Endothelial cell (in vitro differentiated cells): ENCODE measurements at regions not wholly inside any gene's neighbourhood (a gene's known extent, or its start where the extent isn't known, plus 50 kb on each side); places are given as distances from the start of the nearest gene placed in this dataset.
"Not testable (repeated sequence)": the region's sequence is repeated elsewhere in the genome, so short reads cannot be mapped to it uniquely, and the experiment has no call there.

ENCODE experiments used
- DNase-seq: peaks from one replicate; pipeline ENCODE4 v3.0.0; 2021; ENCODE audit warnings: low spot score
- H3K27ac Mint-ChIP-seq: one replicate; pipeline ENCODE4 v1.8.0; 2021; ENCODE audit warnings: mixed read lengths, inconsistent platforms; ENCODE audit not compliant: unreplicated experiment
- H3K27me3 Mint-ChIP-seq: one replicate; pipeline ENCODE4 v1.8.0; 2021; ENCODE audit warnings: mild to moderate bottlenecking, moderate library complexity, mixed read lengths, inconsistent platforms; ENCODE audit not compliant: unreplicated experiment
- H3K36me3 Mint-ChIP-seq: one replicate; pipeline ENCODE4 v1.8.0; 2021; ENCODE audit warnings: mild to moderate bottlenecking, low read depth, mixed read lengths, inconsistent platforms; ENCODE audit not compliant: unreplicated experiment
- H3K4me1 Mint-ChIP-seq: one replicate; pipeline ENCODE4 v1.8.0; 2021; ENCODE audit warnings: mild to moderate bottlenecking, mixed read lengths, inconsistent platforms; ENCODE audit not compliant: unreplicated experiment
- H3K4me3 Mint-ChIP-seq: one replicate; pipeline ENCODE4 v1.8.0; 2021; ENCODE audit warnings: mild to moderate bottlenecking, mixed read lengths, inconsistent platforms; ENCODE audit not compliant: unreplicated experiment
- H3K9me3 Mint-ChIP-seq: one replicate; pipeline ENCODE4 v1.8.0; 2021; ENCODE audit warnings: mixed read lengths, inconsistent platforms; ENCODE audit not compliant: unreplicated experiment
- TF ChIP-seq, protein P1 (sequence below): fragments of 200-600 bp; sonication (generic); IDR thresholded peaks from one replicate; pipeline ENCODE4 v1.5.0; 2021; ENCODE audit warnings: antibody characterized with exemption; ENCODE audit not compliant: unreplicated experiment

DNA sequence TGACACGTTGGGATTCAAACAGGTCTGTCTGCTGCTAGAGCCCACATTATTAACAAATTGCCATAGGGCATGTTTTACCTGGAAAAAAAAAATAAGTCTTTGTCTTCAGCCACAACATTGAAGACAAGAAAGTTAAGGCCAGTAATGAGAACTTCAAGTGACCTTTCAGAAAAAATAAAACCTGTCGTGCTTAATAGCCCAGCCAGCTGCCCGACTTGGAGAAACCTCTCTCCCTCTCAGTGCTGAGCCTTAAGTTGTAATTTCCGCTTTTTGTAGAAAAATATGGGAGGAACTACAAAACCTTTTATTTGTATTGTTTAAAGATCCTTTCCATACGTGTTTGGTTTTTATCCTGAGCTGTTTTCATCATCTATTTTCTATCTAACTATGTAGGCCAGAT, 454.3 kb upstream of the SLITRK6 start:
- H3K27me3 Mint-ChIP-seq, H3K4me3 Mint-ChIP-seq, H3K36me3 Mint-ChIP-seq, H3K27ac Mint-ChIP-seq, H3K4me1 Mint-ChIP-seq, H3K9me3 Mint-ChIP-seq, DNase-seq: not testable (repeated sequence)

DNA sequence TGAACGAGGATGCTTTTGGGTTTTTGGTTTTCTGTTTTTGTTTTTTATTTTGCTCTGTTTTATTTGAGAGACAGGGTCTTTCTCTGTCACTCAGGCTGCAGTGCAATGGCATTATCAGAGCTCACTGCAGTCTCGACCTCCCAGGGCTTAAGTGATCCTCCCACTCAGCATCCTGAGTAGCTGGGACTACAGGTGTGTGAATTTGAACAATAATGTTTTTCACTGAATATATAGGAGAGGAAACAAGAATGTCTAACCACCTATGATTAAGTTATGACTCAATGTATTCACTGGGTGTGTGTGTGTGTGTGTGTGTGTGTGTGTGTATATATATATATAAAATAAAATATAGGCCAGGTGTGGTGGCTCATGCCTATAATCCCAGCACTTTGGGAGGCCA, 456.6 kb upstream of the SLITRK6 start:
- H3K27ac Mint-ChIP-seq, DNase-seq, H3K9me3 Mint-ChIP-seq, H3K4me3 Mint-ChIP-seq, H3K4me1 Mint-ChIP-seq, H3K27me3 Mint-ChIP-seq, H3K36me3 Mint-ChIP-seq: not testable (repeated sequence)

DNA sequence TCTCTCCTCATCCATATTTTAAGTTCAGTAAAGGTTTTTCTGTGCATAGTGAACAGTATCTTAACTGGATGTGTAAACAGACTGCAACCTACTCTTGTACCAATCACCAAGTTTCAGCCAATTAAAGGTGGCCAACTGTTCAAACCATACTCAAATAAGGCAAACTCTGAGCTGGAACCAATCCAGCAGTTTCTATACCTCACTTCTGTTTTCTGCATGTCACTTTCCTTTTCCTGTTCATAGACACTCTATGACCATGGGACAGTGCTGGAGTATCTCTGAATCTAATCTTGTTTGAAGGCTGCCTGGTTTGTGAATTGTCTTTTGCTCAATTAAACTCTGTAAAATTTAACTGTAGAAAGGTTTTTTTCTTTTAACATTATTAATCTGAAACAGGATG, 470.3 kb upstream of the SLITRK6 start:
- H3K36me3 Mint-ChIP-seq: no peaks in the 10 kb centered on the region
- TF ChIP-seq, protein P1, sequence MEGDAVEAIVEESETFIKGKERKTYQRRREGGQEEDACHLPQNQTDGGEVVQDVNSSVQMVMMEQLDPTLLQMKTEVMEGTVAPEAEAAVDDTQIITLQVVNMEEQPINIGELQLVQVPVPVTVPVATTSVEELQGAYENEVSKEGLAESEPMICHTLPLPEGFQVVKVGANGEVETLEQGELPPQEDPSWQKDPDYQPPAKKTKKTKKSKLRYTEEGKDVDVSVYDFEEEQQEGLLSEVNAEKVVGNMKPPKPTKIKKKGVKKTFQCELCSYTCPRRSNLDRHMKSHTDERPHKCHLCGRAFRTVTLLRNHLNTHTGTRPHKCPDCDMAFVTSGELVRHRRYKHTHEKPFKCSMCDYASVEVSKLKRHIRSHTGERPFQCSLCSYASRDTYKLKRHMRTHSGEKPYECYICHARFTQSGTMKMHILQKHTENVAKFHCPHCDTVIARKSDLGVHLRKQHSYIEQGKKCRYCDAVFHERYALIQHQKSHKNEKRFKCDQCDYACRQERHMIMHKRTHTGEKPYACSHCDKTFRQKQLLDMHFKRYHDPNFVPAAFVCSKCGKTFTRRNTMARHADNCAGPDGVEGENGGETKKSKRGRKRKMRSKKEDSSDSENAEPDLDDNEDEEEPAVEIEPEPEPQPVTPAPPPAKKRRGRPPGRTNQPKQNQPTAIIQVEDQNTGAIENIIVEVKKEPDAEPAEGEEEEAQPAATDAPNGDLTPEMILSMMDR: no peak
- no peaks in the 10 kb centered on the region for H3K27me3 Mint-ChIP-seq
- H3K9me3 Mint-ChIP-seq: no peaks in the 10 kb centered on the region
- no peak for DNase-seq
- no peaks in the 10 kb centered on the region for H3K4me1 Mint-ChIP-seq
- no peak overlapping the region for H3K4me3 Mint-ChIP-seq
- no peak overlapping the region for H3K27ac Mint-ChIP-seq

DNA sequence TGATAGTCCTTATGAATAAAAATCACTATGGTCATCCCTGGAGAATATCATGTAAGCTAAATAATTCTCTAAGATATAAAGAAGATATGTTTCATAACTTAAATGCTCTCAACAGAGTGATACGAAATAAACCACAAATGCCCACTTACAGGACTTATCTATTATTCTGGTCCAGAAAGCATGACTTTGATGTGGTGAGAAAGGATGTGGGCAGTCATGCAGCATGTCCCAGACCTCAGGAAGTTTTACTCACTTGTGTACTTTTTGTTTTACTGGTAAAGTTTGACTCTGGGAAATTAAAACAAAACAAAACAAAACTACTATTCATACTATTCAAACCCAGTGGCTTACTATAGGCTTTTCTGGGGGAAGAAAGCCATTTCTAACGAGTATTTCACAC, 483.2 kb upstream of the SLITRK6 start:
- no peaks in the 10 kb centered on the region for H3K9me3 Mint-ChIP-seq
- DNase-seq: no peak
- H3K4me1 Mint-ChIP-seq: no peaks in the 10 kb centered on the region
- TF ChIP-seq, protein P1: no peak
- H3K4me3 Mint-ChIP-seq: no peak overlapping the region
- no peak overlapping the region for H3K27ac Mint-ChIP-seq
- no peaks in the 10 kb centered on the region for H3K27me3 Mint-ChIP-seq
- no peaks in the 10 kb centered on the region for H3K36me3 Mint-ChIP-seq

DNA sequence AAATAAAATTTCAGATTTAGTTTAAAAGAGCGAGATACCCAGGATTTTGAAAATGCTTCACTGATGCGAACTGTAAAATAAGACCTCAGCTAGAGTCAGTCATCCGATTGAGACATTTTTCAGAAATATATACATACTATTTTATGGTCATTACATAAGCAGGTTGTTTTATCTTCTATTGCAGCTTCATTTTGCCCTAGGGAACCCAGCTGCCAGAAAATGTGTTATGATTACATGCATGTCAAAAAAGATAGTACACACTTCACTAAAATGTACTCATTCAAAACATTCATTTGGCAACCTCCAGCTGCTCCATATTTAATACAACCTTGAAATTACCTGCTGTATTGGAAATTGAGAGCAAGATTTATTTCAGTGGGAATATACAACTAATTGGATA, 483.8 kb upstream of the SLITRK6 start:
- Mint-ChIP-seq H3K36me3 (no peaks in the 10 kb centered on the region), H3K27me3 (no peaks in the 10 kb centered on the region), H3K27ac (no peak overlapping the region), H3K4me1 (no peaks in the 10 kb centered on the region), H3K4me3 (no peak overlapping the region), H3K9me3 (no peaks in the 10 kb centered on the region)
- no peak for DNase-seq
- TF ChIP-seq, protein P1: no peak

DNA sequence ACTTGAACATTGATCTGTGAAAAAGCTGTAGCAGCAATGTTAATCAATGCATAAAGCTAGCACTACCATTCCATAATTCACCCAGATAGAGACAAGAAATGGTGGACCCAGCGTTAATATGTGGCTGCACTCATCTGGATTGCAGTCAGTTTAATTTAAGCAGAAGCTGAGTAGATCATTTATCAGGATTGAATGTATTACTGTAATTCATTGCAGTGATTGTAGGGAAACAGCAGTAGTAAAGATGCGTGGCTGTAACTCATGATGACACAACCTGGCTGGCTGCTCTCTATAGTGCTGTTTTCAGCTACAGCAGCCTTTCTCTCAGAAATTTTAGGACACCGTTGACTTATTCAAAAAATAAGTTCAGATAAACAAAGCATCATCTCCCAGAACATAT, 499.5 kb upstream of the SLITRK6 start:
- no peaks in the 10 kb centered on the region for H3K36me3 Mint-ChIP-seq
- no peak for DNase-seq
- H3K27ac Mint-ChIP-seq: no peak overlapping the region
- no peaks in the 10 kb centered on the region for H3K4me1 Mint-ChIP-seq
- no peak overlapping the region for H3K4me3 Mint-ChIP-seq
- no peaks in the 10 kb centered on the region for H3K27me3 Mint-ChIP-seq
- TF ChIP-seq, protein P1: no peak
- no peaks in the 10 kb centered on the region for H3K9me3 Mint-ChIP-seq
